Effector memory CD4-positive, alpha-beta T cell (primary cell): ENCODE measurements at regions not wholly inside any gene's neighbourhood (a gene's known extent, or its start where the extent isn't known, plus 50 kb on each side); places are given as distances from the start of the nearest gene placed in this dataset.

Source experiments
- DNase-seq, 3 donors: peaks; one replicate each; pipeline ENCODE4 v3.0.0-alpha.2; 2020
- H3K27ac ChIP-seq: 2 replicates; pipeline ENCODE4 v1.7.0; 2013; ENCODE audit warnings: mild to moderate bottlenecking, low read length, moderate library complexity; ENCODE audit not compliant: insufficient read depth, poor library complexity, severe bottlenecking
- H3K27me3 ChIP-seq: replicated peaks from 2 replicates; pipeline ENCODE4 v1.7.0; 2013; ENCODE audit warnings: mild to moderate bottlenecking, low read length; ENCODE audit not compliant: insufficient read depth, control insufficient read depth, poor library complexity, severe bottlenecking
- H3K36me3 ChIP-seq: 2 replicates; pipeline ENCODE4 v1.7.0; 2013; ENCODE audit warnings: mild to moderate bottlenecking, low read length, moderate library complexity; ENCODE audit not compliant: control insufficient read depth, insufficient read depth
- H3K4me1 ChIP-seq: 2 replicates; pipeline ENCODE4 v1.7.0; 2013; ENCODE audit warnings: low read length, mild to moderate bottlenecking; ENCODE audit not compliant: control insufficient read depth, insufficient read depth, poor library complexity, severe bottlenecking
- H3K4me3 ChIP-seq: 2 replicates; pipeline ENCODE4 v1.7.0; 2013; ENCODE audit warnings: low read length, low read depth, mild to moderate bottlenecking; ENCODE audit not compliant: insufficient read depth, poor library complexity, severe bottlenecking
- H3K9me3 ChIP-seq: 2 replicates; pipeline ENCODE4 v1.7.0; 2013; ENCODE audit warnings: mild to moderate bottlenecking, low read length, moderate library complexity; ENCODE audit not compliant: control insufficient read depth

- Histone ChIP-seq H3K9me3 (no peaks in the 10 kb centered on the region), H3K4me1 (no peaks in the 10 kb centered on the region), H3K27me3 (no peaks in the 10 kb centered on the region), H3K27ac (no peak overlapping the region), H3K36me3 (no peaks in the 10 kb centered on the region), H3K4me3 (no peak overlapping the region)
- no peak for DNase-seq
These were observed 324.6 kb upstream of the IL12A start for GRCh38 chr3:159664006-159664405.

GRCh38 chr3:159664653-159665052 lies 324.0 kb upstream of the IL12A start:
- Histone ChIP-seq H3K9me3 (no peaks in the 10 kb centered on the region), H3K27ac (no peak overlapping the region), H3K4me3 (no peak overlapping the region), H3K4me1 (no peaks in the 10 kb centered on the region), H3K36me3 (no peaks in the 10 kb centered on the region), H3K27me3 (no peaks in the 10 kb centered on the region)
- no peak for DNase-seq

- Histone ChIP-seq H3K9me3 (no peaks in the 10 kb centered on the region), H3K4me1 (no peaks in the 10 kb centered on the region), H3K4me3 (no peak overlapping the region), H3K27ac (no peak overlapping the region), H3K36me3 (no peaks in the 10 kb centered on the region), H3K27me3 (no peaks in the 10 kb centered on the region)
- DNase-seq, result no peak
These were observed 321.4 kb upstream of the IL12A start for GRCh38 chr3:159667261-159667660.

GRCh38 chr3:159668461-159668860 lies 320.2 kb upstream of the IL12A start:
- H3K4me1 ChIP-seq, result no peaks in the 10 kb centered on the region
- H3K9me3 ChIP-seq, result no peaks in the 10 kb centered on the region
- H3K4me3 ChIP-seq, result no peak overlapping the region
- DNase-seq, result no peak
- no peaks in the 10 kb centered on the region for H3K27me3 ChIP-seq
- no peak overlapping the region for H3K27ac ChIP-seq
- no peaks in the 10 kb centered on the region for H3K36me3 ChIP-seq

- no peaks in the 10 kb centered on the region for H3K27me3 ChIP-seq
- DNase-seq, result no peak
- no peak overlapping the region for H3K27ac ChIP-seq
- no peaks in the 10 kb centered on the region for H3K4me1 ChIP-seq
- no peaks in the 10 kb centered on the region for H3K36me3 ChIP-seq
- no peak overlapping the region for H3K4me3 ChIP-seq
- H3K9me3 ChIP-seq, result no peaks in the 10 kb centered on the region
These were observed 319.6 kb upstream of the IL12A start for GRCh38 chr3:159668990-159669476.

GRCh38 chr3:159669766-159670165 lies 318.9 kb upstream of the IL12A start:
- Histone ChIP-seq H3K27ac (no peak overlapping the region), H3K36me3 (no peaks in the 10 kb centered on the region), H3K27me3 (no peaks in the 10 kb centered on the region), H3K4me1 (no peaks in the 10 kb centered on the region), H3K4me3 (no peak overlapping the region), H3K9me3 (no peaks in the 10 kb centered on the region)
- DNase-seq, result no peak

GRCh38 chr3:159672728-159673688 lies 315.6 kb upstream of the IL12A start:
- Histone ChIP-seq H3K27ac (no peak overlapping the region), H3K36me3 (no peaks in the 10 kb centered on the region), H3K27me3 (no peaks in the 10 kb centered on the region), H3K4me3 (no peak overlapping the region), H3K9me3 (no peaks in the 10 kb centered on the region), H3K4me1 (no peaks in the 10 kb centered on the region)
- DNase-seq, result no peak

- H3K27me3 ChIP-seq, result no peaks in the 10 kb centered on the region
These were observed 314.1 kb upstream of the IL12A start for GRCh38 chr3:159674583-159674982.

GRCh38 chr3:159675285-159675684 lies 313.4 kb upstream of the IL12A start:
- no peaks in the 10 kb centered on the region for H3K36me3 ChIP-seq

More at GRCh38 chr3:159674583-159674982, 314.1 kb upstream of the IL12A start:
- no peak overlapping the region for H3K27ac ChIP-seq
- H3K9me3 ChIP-seq, result no peaks in the 10 kb centered on the region
- no peaks in the 10 kb centered on the region for H3K4me1 ChIP-seq
- no peak overlapping the region for H3K4me3 ChIP-seq
- H3K36me3 ChIP-seq, result no peaks in the 10 kb centered on the region
- DNase-seq, result no peak

GRCh38 chr3:159679900-159680299 lies 308.7 kb upstream of the IL12A start:
- H3K36me3 ChIP-seq, result no peaks in the 10 kb centered on the region
- H3K27me3 ChIP-seq, result no peaks in the 10 kb centered on the region
- H3K4me1 ChIP-seq, result no peaks in the 10 kb centered on the region
- no peaks in the 10 kb centered on the region for H3K9me3 ChIP-seq
- no peak for DNase-seq
- H3K4me3 ChIP-seq, result no peak overlapping the region
- H3K27ac ChIP-seq, result no peak overlapping the region

More at GRCh38 chr3:159675285-159675684, 313.4 kb upstream of the IL12A start:
- Histone ChIP-seq H3K4me1 (no peaks in the 10 kb centered on the region), H3K27me3 (no peaks in the 10 kb centered on the region), H3K9me3 (no peaks in the 10 kb centered on the region), H3K27ac (no peak overlapping the region), H3K4me3 (no peak overlapping the region)
- no peak for DNase-seq
